Stimulated activated memory B cell treated with anti-CD40 and anti-IgM and Interleukin-4, amounts not matched to agents 10 μg/mL and 1 μg/mL and 100 μg/mL, for 72 hours (primary cell): ENCODE measurements at regions not wholly inside any gene's neighbourhood (a gene's known extent, or its start where the extent isn't known, plus 50 kb on each side); places are given as distances from the start of the nearest gene placed in this dataset.

Experiments used
- ATAC-seq: fragments of 150-1000 bp; cut with Tn5 transposase; 2 replicates; pipeline ENCODE4 v1.10.0; 2021
- H3K27ac Mint-ChIP-seq: one replicate; pipeline ENCODE4 v1.8.0; 2022; ENCODE audit warnings: mild to moderate bottlenecking, mixed read lengths
- H3K27me3 Mint-ChIP-seq: one replicate; pipeline ENCODE4 v1.8.0; 2022; ENCODE audit warnings: mixed read lengths
- H3K36me3 Mint-ChIP-seq: one replicate; pipeline ENCODE4 v1.8.0; 2022; ENCODE audit warnings: mixed read lengths
- H3K4me1 Mint-ChIP-seq: one replicate; pipeline ENCODE4 v1.8.0; 2022; ENCODE audit warnings: mixed read lengths
- H3K4me3 Mint-ChIP-seq: one replicate; pipeline ENCODE4 v1.8.0; 2022; ENCODE audit warnings: mild to moderate bottlenecking, moderate library complexity, mixed read lengths
- H3K9me3 Mint-ChIP-seq: one replicate; pipeline ENCODE4 v1.8.0; 2022; ENCODE audit warnings: mixed read lengths

GRCh38 chr1:80245813-80246212 is 1239.3 kb upstream of the ADGRL4 start:
- Mint-ChIP-seq H3K27me3 (no peaks in the 10 kb centered on the region), H3K36me3 (peaks cover 7% of the 10 kb centered on the region), H3K4me3 (no peak overlapping the region), H3K4me1 (no peaks in the 10 kb centered on the region), H3K9me3 (peaks cover 3% of the 10 kb centered on the region), H3K27ac (no peak overlapping the region)
- ATAC-seq = no peak

GRCh38 chr1:80244372-80244771 is 1237.8 kb upstream of the ADGRL4 start:
- Mint-ChIP-seq H3K4me1 (no peaks in the 10 kb centered on the region), H3K36me3 (no peaks in the 10 kb centered on the region), H3K4me3 (no peak overlapping the region), H3K9me3 (no peaks in the 10 kb centered on the region), H3K27ac (no peak overlapping the region), H3K27me3 (no peaks in the 10 kb centered on the region)
- no peak for ATAC-seq

GRCh38 chr1:80241566-80241965 is 1235.0 kb upstream of the ADGRL4 start:
- Mint-ChIP-seq H3K4me3 (no peak overlapping the region), H3K9me3 (no peaks in the 10 kb centered on the region), H3K4me1 (no peaks in the 10 kb centered on the region), H3K36me3 (no peaks in the 10 kb centered on the region), H3K27me3 (no peaks in the 10 kb centered on the region), H3K27ac (no peak overlapping the region)
- ATAC-seq = no peak

- no peak for ATAC-seq
- Mint-ChIP-seq H3K27ac (no peak overlapping the region), H3K36me3 (no peaks in the 10 kb centered on the region), H3K27me3 (no peaks in the 10 kb centered on the region), H3K4me1 (no peaks in the 10 kb centered on the region), H3K9me3 (no peaks in the 10 kb centered on the region), H3K4me3 (no peak overlapping the region)
Observed at GRCh38 chr1:80225510-80225909, 1219.0 kb upstream of the ADGRL4 start.

GRCh38 chr1:80221319-80221718 is 1214.8 kb upstream of the ADGRL4 start:
- no peaks in the 10 kb centered on the region for H3K27me3 Mint-ChIP-seq
- H3K4me1 Mint-ChIP-seq = no peaks in the 10 kb centered on the region
- H3K9me3 Mint-ChIP-seq = no peaks in the 10 kb centered on the region
- ATAC-seq = no peak
- no peaks in the 10 kb centered on the region for H3K36me3 Mint-ChIP-seq
- H3K4me3 Mint-ChIP-seq = no peak overlapping the region
- no peak overlapping the region for H3K27ac Mint-ChIP-seq

GRCh38 chr1:80218112-80218511 is 1211.6 kb upstream of the ADGRL4 start:
- Mint-ChIP-seq H3K27ac (no peak overlapping the region), H3K9me3 (no peaks in the 10 kb centered on the region), H3K36me3 (no peaks in the 10 kb centered on the region), H3K4me3 (no peak overlapping the region), H3K4me1 (peaks cover 8% of the 10 kb centered on the region), H3K27me3 (peaks cover 6% of the 10 kb centered on the region)
- no peak for ATAC-seq

GRCh38 chr1:80217377-80217986 is 1211.0 kb upstream of the ADGRL4 start:
- H3K4me3 Mint-ChIP-seq = no peak overlapping the region
- no peak for ATAC-seq
- peaks cover 8% of the 10 kb centered on the region for H3K27me3 Mint-ChIP-seq
- no peaks in the 10 kb centered on the region for H3K36me3 Mint-ChIP-seq
- H3K27ac Mint-ChIP-seq = no peak overlapping the region
- H3K9me3 Mint-ChIP-seq = no peaks in the 10 kb centered on the region
- peaks cover 8% of the 10 kb centered on the region for H3K4me1 Mint-ChIP-seq

- Mint-ChIP-seq H3K4me1 (peaks cover 8% of the 10 kb centered on the region), H3K27ac (no peak overlapping the region), H3K36me3 (no peaks in the 10 kb centered on the region), H3K27me3 (peaks cover 8% of the 10 kb centered on the region), H3K9me3 (no peaks in the 10 kb centered on the region), H3K4me3 (no peak overlapping the region)
- ATAC-seq = peak; percentile 68
Observed at GRCh38 chr1:80214888-80215540, 1208.5 kb upstream of the ADGRL4 start.

- no peaks in the 10 kb centered on the region for H3K9me3 Mint-ChIP-seq
- H3K4me1 Mint-ChIP-seq = peaks cover 8% of the 10 kb centered on the region
- no peak overlapping the region for H3K4me3 Mint-ChIP-seq
- no peak for ATAC-seq
- H3K27me3 Mint-ChIP-seq = peaks cover 8% of the 10 kb centered on the region
- no peak overlapping the region for H3K27ac Mint-ChIP-seq
- H3K36me3 Mint-ChIP-seq = no peaks in the 10 kb centered on the region
Observed at GRCh38 chr1:80212948-80213347, 1206.4 kb upstream of the ADGRL4 start.

- no peaks in the 10 kb centered on the region for H3K9me3 Mint-ChIP-seq
- H3K4me1 Mint-ChIP-seq = peaks cover 8% of the 10 kb centered on the region
- no peaks in the 10 kb centered on the region for H3K36me3 Mint-ChIP-seq
- no peak for ATAC-seq
- H3K27me3 Mint-ChIP-seq = peaks cover 8% of the 10 kb centered on the region
- H3K4me3 Mint-ChIP-seq = no peak overlapping the region
- no peak overlapping the region for H3K27ac Mint-ChIP-seq
Observed at GRCh38 chr1:80211691-80212380, 1205.3 kb upstream of the ADGRL4 start.

- H3K9me3 Mint-ChIP-seq = peaks cover 5% of the 10 kb centered on the region
- no peak overlapping the region for H3K27ac Mint-ChIP-seq
- H3K4me1 Mint-ChIP-seq = no peaks in the 10 kb centered on the region
- ATAC-seq = no peak
- H3K36me3 Mint-ChIP-seq = no peaks in the 10 kb centered on the region
- H3K4me3 Mint-ChIP-seq = no peak overlapping the region
- H3K27me3 Mint-ChIP-seq = no peaks in the 10 kb centered on the region
Observed at GRCh38 chr1:80202118-80202517, 1195.6 kb upstream of the ADGRL4 start.

GRCh38 chr1:80194221-80194620 is 1187.7 kb upstream of the ADGRL4 start:
- Mint-ChIP-seq H3K9me3 (no peaks in the 10 kb centered on the region), H3K4me3 (no peak overlapping the region), H3K4me1 (no peaks in the 10 kb centered on the region), H3K36me3 (no peaks in the 10 kb centered on the region), H3K27me3 (no peaks in the 10 kb centered on the region), H3K27ac (no peak overlapping the region)
- ATAC-seq = no peak

- H3K4me3 Mint-ChIP-seq = no peak overlapping the region
- no peak for ATAC-seq
- H3K4me1 Mint-ChIP-seq = no peaks in the 10 kb centered on the region
- H3K9me3 Mint-ChIP-seq = peaks cover 4% of the 10 kb centered on the region
- no peak overlapping the region for H3K27ac Mint-ChIP-seq
- H3K36me3 Mint-ChIP-seq = no peaks in the 10 kb centered on the region
- H3K27me3 Mint-ChIP-seq = no peaks in the 10 kb centered on the region
Observed at GRCh38 chr1:80181418-80181817, 1174.9 kb upstream of the ADGRL4 start.

GRCh38 chr1:80171631-80172030 is 1165.1 kb upstream of the ADGRL4 start:
- no peak overlapping the region for H3K4me3 Mint-ChIP-seq
- H3K4me1 Mint-ChIP-seq = no peaks in the 10 kb centered on the region
- no peak overlapping the region for H3K27ac Mint-ChIP-seq
- H3K36me3 Mint-ChIP-seq = no peaks in the 10 kb centered on the region
- ATAC-seq = no peak
- peaks cover 9% of the 10 kb centered on the region for H3K9me3 Mint-ChIP-seq
- H3K27me3 Mint-ChIP-seq = no peaks in the 10 kb centered on the region

GRCh38 chr1:80170811-80171485 is 1164.4 kb upstream of the ADGRL4 start:
- ATAC-seq = no peak
- Mint-ChIP-seq H3K4me1 (no peaks in the 10 kb centered on the region), H3K27me3 (no peaks in the 10 kb centered on the region), H3K27ac (no peak overlapping the region), H3K36me3 (no peaks in the 10 kb centered on the region), H3K9me3 (peaks cover 4% of the 10 kb centered on the region), H3K4me3 (no peak overlapping the region)
